Kidney (tissue), 13 donors: ENCODE measurements at regions not wholly inside any gene's neighbourhood (a gene's known extent, or its start where the extent isn't known, plus 50 kb on each side); places are given as distances from the start of the nearest gene placed in this dataset.

Source experiments
- DNase-seq, 5 donors: peaks; one replicate each; pipeline ENCODE4 v3.0.0-alpha.2; 2013 to 2020
- FAIRE-seq: peaks from 2 replicates; lab custom pipeline; 2012; peaks lifted over from hg19 to GRCh38; lab: Jason Lieb, UNC
- H3K27ac ChIP-seq, 2 donors: one replicate each; pipeline ENCODE4 v1.7.0; 2013; ENCODE audit warnings: low read depth in 2 of 2, low read length in 2 of 2, inconsistent platforms in 1 of 2
- H3K27me3 ChIP-seq: one replicate; pipeline ENCODE4 v1.7.1; 2013; ENCODE audit warnings: low read length, inconsistent platforms; ENCODE audit not compliant: control insufficient read depth, insufficient read depth
- H3K36me3 ChIP-seq, 3 donors: one replicate each; pipeline versions ENCODE4 v1.7.0 to v1.7.1; 2013; ENCODE audit warnings: low read length in 3 of 3, control low read depth in 1 of 3, inconsistent platforms in 1 of 3; ENCODE audit not compliant: insufficient read depth in 3 of 3, control insufficient read depth in 2 of 3
- H3K4me1 ChIP-seq, 3 donors: one replicate each; pipeline versions ENCODE4 v1.7.0 to v1.7.1; 2013; ENCODE audit warnings: low read length in 3 of 3, inconsistent platforms in 1 of 3, low read depth in 1 of 3; ENCODE audit not compliant: control insufficient read depth in 2 of 3, insufficient read depth in 2 of 3
- H3K4me3 ChIP-seq, 3 donors: one replicate each; pipeline versions ENCODE4 v1.7.0 to v1.8.1; 2013; ENCODE audit warnings: low read length in 3 of 3, control low read depth in 1 of 3, inconsistent platforms in 1 of 3
- H3K9ac ChIP-seq, 3 donors: one replicate each; pipeline versions ENCODE4 v1.7.0 to v1.7.1; 2013; ENCODE audit warnings: low read length in 3 of 3, control low read depth in 1 of 3, inconsistent platforms in 1 of 3
- H3K9me3 ChIP-seq, 3 donors: one replicate each; pipeline versions ENCODE4 v1.7.0 to v1.7.1; 2013; ENCODE audit warnings: low read length in 3 of 3, control low read depth in 1 of 3, inconsistent platforms in 1 of 3; ENCODE audit not compliant: control insufficient read depth in 2 of 3, insufficient read depth in 1 of 3
- intact Hi-C: fragments of 100-400 bp; cut with DNase I; formaldehyde crosslinking; loops from one replicate; pipeline ENCODE4 v1.11.1; 2022
- TF ChIP-seq, protein P1 (sequence below): IDR thresholded peaks from 3 replicates; pipeline ENCODE4 v1.5.1; 2012; ENCODE audit warnings: mild to moderate bottlenecking, moderate library complexity, borderline replicate concordance; ENCODE audit not compliant: insufficient read depth; ENCODE audit errors: extremely low read depth
- donor health status: control.
- donor health status: control.
- donor health status: control.
- donor health status: control.
- donor health status: control.
- donor health status: DM: yes; HTN: yes; CAD: no.
- donor health status: Normal renal cell carcinoma (clear cell type).

DNA sequence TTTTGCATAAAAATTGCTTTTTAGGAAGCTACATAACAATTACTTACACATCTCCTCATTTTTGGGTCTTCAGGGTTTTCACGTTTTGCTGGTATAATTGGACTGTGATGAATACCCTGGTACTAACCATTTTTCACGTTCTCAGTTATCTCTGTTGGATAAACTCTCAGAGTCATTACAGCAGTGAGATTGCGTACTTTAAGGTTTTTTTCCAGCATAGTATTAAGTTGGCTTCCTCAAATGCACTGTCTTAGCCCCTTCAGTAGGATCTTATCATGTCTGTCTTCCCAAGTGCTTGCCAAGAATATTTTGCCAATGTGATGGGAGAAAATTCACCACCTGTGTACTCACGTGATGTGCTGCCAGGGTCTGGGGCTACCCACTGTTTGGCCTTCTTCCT lies 342.5 kb downstream of the TEX29 start:
- Histone ChIP-seq H3K4me1 (no peaks in the 10 kb centered on the region), H3K9me3 (no peaks in the 10 kb centered on the region), H3K27me3 (no peaks in the 10 kb centered on the region), H3K9ac (no peak overlapping the region), H3K27ac (no peak overlapping the region), H3K36me3 (no peaks in the 10 kb centered on the region), H3K4me3 (no peak overlapping the region)
- FAIRE-seq (no peak), DNase-seq (no peak)
- TF ChIP-seq, protein P1, sequence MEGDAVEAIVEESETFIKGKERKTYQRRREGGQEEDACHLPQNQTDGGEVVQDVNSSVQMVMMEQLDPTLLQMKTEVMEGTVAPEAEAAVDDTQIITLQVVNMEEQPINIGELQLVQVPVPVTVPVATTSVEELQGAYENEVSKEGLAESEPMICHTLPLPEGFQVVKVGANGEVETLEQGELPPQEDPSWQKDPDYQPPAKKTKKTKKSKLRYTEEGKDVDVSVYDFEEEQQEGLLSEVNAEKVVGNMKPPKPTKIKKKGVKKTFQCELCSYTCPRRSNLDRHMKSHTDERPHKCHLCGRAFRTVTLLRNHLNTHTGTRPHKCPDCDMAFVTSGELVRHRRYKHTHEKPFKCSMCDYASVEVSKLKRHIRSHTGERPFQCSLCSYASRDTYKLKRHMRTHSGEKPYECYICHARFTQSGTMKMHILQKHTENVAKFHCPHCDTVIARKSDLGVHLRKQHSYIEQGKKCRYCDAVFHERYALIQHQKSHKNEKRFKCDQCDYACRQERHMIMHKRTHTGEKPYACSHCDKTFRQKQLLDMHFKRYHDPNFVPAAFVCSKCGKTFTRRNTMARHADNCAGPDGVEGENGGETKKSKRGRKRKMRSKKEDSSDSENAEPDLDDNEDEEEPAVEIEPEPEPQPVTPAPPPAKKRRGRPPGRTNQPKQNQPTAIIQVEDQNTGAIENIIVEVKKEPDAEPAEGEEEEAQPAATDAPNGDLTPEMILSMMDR: no peak
- intact Hi-C loops: no loop called here

DNA sequence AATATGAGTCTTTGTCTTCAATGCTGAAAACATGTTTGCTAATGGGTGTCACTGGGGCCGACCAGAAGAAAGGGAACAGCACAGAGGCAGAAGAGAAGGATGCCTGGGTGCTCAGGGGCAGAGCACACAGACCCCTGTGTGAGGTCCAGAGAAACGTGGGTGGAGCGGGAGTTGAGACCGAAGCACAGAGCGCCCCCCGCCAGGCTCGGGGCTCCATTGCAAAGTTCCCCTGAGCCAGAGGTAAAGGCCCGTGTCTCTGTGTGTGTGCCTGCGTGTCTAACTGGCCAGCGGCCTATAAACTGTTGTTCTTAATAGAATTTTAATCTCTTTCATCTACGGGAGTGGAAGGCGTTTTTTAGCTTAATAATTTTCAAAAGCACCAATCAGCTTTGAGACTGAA lies 343.1 kb downstream of the TEX29 start:
- no peaks in the 10 kb centered on the region for H3K4me1 ChIP-seq
- H3K4me3 ChIP-seq: no peak overlapping the region
- H3K27me3 ChIP-seq: no peaks in the 10 kb centered on the region
- no peak overlapping the region for H3K27ac ChIP-seq
- no peaks in the 10 kb centered on the region for H3K9me3 ChIP-seq
- TF ChIP-seq, protein P1: no peak
- DNase-seq (peak in 2 of 5 donors; percentile 35 to 54), FAIRE-seq (no peak)
- H3K9ac ChIP-seq: no peak overlapping the region
- H3K36me3 ChIP-seq: no peaks in the 10 kb centered on the region
- intact Hi-C loops: no loop called here

DNA sequence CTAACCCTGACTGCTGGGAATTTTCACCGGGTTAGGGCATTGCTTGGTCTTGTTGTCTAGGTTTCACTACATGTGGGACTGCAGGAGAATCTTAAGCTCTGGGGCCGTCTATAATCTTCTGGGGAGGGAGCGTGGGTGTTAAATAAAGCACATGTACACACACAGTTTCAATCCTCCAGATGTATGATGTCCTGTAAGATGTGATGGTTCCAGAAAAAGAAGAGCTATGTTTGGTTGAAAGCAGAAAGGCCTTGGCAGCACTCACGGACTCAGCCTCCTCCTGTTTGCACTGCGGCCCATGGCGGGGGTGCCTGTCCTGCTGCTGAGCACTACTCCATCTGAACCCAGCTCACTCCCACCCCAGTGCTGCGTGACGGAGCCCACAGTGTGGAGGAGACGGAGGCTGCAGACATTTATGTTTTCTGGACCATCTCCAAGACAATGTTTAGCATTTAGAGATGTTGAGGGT lies 343.5 kb downstream of the TEX29 start:
- Histone ChIP-seq H3K9ac (no peak overlapping the region), H3K27ac (no peak overlapping the region), H3K4me1 (no peaks in the 10 kb centered on the region), H3K4me3 (no peak overlapping the region), H3K9me3 (no peaks in the 10 kb centered on the region), H3K27me3 (no peaks in the 10 kb centered on the region), H3K36me3 (no peaks in the 10 kb centered on the region)
- DNase-seq: peak in 4 of 5 donors; percentile 19 to 70 (median 28)
- intact Hi-C loops: no loop called here
- TF ChIP-seq, protein P1: no peak
- no peak for FAIRE-seq

DNA sequence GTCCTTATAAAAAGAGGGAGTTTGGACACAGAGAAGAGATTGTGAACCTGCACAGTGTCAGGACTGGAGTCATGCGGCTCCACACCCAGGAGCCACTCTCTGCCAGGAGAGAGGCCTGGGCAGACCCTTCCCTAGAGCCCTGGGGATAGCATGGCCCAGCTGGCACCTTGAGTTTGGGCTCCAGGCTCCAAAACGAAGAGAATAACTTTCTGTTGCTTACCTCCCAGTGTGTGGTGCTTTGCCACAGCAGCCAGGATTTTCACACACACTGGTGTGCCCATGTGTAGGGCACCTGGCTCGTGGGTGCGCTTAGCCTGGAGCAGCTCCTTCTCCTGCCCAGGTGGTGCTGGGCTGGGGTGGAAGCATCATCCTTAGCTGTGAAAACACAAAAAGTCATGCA lies 344.3 kb downstream of the TEX29 start:
- no peak overlapping the region for H3K9ac ChIP-seq
- H3K4me1 ChIP-seq: no peaks in the 10 kb centered on the region
- H3K36me3 ChIP-seq: no peaks in the 10 kb centered on the region
- H3K4me3 ChIP-seq: no peak overlapping the region
- intact Hi-C loops: no loop called here
- no peak for FAIRE-seq
- no peak overlapping the region for H3K27ac ChIP-seq
- peak in 2 of 5 donors; percentile 5 to 24 for DNase-seq
- TF ChIP-seq, protein P1: no peak
- no peaks in the 10 kb centered on the region for H3K27me3 ChIP-seq
- H3K9me3 ChIP-seq: no peaks in the 10 kb centered on the region
